GM23338 (cell line): ENCODE measurements at regions not wholly inside any gene's neighbourhood (a gene's known extent, or its start where the extent isn't known, plus 50 kb on each side); places are given as distances from the start of the nearest gene placed in this dataset.

Source experiments
- CREB1 ChIP-seq: fragments of 250-450 bp; sonication (Bioruptor Pico); IDR thresholded peaks from 2 replicates; pipeline ENCODE4 v1.5.0; 2020; ENCODE audit warnings: low read depth, mild to moderate bottlenecking, moderate library complexity
- EZH2 ChIP-seq: fragments of 200-600 bp; sonication (generic); IDR thresholded peaks from one replicate; pipeline ENCODE4 v1.8.0; 2017; ENCODE audit warnings: antibody characterized with exemption, mild to moderate bottlenecking, low read depth; ENCODE audit not compliant: unreplicated experiment
- EZH2phosphoT487 ChIP-seq: fragments of 200-600 bp; sonication (generic); IDR thresholded peaks from one replicate; pipeline ENCODE4 v1.8.1; 2018; ENCODE audit warnings: antibody characterized with exemption; ENCODE audit not compliant: unreplicated experiment
- JUNB ChIP-seq: IDR thresholded peaks from one replicate; pipeline ENCODE4 v1.6.1; 2016; ENCODE audit warnings: antibody characterized with exemption; ENCODE audit not compliant: unreplicated experiment
- POLR2AphosphoS5 ChIP-seq: IDR thresholded peaks from 2 replicates; pipeline ENCODE4 v1.6.1; 2016; ENCODE audit warnings: antibody characterized with exemption, low read depth
- ZNF114 ChIP-seq: fragments of 250-450 bp; sonication (Bioruptor Pico); IDR thresholded peaks from 2 replicates; pipeline ENCODE4 v1.5.0; 2020; ENCODE audit warnings: mild to moderate bottlenecking, moderate library complexity
- ZNF331 ChIP-seq: fragments of 250-450 bp; sonication (Bioruptor Pico); IDR thresholded peaks from 2 replicates; pipeline ENCODE4 v1.5.0; 2020; ENCODE audit warnings: low read depth, mild to moderate bottlenecking, moderate library complexity
- TF ChIP-seq, protein P1 (sequence below), 2 experiments: fragments of 200-600 bp in 1 of 2; sonication (generic) in 1 of 2; conservative IDR thresholded peaks; 2 replicates each; pipeline versions ENCODE4 v1.5.1 to v1.6.1; 2016 to 2017; ENCODE audit warnings: antibody characterized with exemption in 2 of 2, low read depth in 2 of 2, mild to moderate bottlenecking in 2 of 2, moderate library complexity in 1 of 2
- TF ChIP-seq, protein P2 (sequence below): IDR thresholded peaks from one replicate; pipeline ENCODE4 v1.6.1; 2018; ENCODE audit warnings: antibody characterized with exemption; ENCODE audit not compliant: unreplicated experiment
- TF ChIP-seq, protein P3 (sequence below): IDR thresholded peaks from 2 replicates; pipeline ENCODE4 v1.6.1; 2016; ENCODE audit warnings: antibody characterized with exemption

DNA sequence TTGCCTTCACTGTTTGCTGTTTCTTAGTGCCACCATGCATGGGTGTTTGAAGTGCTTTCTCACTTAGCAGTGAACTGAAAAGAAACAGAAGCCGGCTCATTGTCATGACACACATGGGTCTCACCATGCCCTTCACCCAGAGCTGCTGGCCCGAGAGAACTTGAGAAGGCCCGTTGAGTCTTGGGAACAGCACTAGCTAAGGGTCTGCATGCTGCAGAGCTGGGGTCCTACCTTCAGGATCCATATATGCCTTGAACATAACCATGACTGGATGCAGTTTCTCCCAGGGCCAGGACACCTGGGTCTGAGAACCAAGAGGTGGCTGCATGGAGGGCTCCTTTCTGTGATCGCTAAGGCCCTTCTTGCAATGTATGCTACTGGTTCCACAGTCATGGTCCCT, 245.5 kb upstream of the HS6ST1 start:
- no peak for TF ChIP-seq ZNF114
- TF ChIP-seq, protein P1, sequence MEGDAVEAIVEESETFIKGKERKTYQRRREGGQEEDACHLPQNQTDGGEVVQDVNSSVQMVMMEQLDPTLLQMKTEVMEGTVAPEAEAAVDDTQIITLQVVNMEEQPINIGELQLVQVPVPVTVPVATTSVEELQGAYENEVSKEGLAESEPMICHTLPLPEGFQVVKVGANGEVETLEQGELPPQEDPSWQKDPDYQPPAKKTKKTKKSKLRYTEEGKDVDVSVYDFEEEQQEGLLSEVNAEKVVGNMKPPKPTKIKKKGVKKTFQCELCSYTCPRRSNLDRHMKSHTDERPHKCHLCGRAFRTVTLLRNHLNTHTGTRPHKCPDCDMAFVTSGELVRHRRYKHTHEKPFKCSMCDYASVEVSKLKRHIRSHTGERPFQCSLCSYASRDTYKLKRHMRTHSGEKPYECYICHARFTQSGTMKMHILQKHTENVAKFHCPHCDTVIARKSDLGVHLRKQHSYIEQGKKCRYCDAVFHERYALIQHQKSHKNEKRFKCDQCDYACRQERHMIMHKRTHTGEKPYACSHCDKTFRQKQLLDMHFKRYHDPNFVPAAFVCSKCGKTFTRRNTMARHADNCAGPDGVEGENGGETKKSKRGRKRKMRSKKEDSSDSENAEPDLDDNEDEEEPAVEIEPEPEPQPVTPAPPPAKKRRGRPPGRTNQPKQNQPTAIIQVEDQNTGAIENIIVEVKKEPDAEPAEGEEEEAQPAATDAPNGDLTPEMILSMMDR (conservative IDR thresholded peaks at IDR 0.05; ENCODE audit: low read depth in 2 of 2), result no peak
- TF ChIP-seq CREB1 (CRISPR knock-in tag), result no peak
- TF ChIP-seq, protein P2, sequence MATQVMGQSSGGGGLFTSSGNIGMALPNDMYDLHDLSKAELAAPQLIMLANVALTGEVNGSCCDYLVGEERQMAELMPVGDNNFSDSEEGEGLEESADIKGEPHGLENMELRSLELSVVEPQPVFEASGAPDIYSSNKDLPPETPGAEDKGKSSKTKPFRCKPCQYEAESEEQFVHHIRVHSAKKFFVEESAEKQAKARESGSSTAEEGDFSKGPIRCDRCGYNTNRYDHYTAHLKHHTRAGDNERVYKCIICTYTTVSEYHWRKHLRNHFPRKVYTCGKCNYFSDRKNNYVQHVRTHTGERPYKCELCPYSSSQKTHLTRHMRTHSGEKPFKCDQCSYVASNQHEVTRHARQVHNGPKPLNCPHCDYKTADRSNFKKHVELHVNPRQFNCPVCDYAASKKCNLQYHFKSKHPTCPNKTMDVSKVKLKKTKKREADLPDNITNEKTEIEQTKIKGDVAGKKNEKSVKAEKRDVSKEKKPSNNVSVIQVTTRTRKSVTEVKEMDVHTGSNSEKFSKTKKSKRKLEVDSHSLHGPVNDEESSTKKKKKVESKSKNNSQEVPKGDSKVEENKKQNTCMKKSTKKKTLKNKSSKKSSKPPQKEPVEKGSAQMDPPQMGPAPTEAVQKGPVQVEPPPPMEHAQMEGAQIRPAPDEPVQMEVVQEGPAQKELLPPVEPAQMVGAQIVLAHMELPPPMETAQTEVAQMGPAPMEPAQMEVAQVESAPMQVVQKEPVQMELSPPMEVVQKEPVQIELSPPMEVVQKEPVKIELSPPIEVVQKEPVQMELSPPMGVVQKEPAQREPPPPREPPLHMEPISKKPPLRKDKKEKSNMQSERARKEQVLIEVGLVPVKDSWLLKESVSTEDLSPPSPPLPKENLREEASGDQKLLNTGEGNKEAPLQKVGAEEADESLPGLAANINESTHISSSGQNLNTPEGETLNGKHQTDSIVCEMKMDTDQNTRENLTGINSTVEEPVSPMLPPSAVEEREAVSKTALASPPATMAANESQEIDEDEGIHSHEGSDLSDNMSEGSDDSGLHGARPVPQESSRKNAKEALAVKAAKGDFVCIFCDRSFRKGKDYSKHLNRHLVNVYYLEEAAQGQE, result no peak
- no peak for TF ChIP-seq EZH2
- TF ChIP-seq POLR2AphosphoS5, result no peak
- no peak for TF ChIP-seq ZNF331 (CRISPR knock-in tag)
- no peak for TF ChIP-seq EZH2phosphoT487
- TF ChIP-seq JUNB, result no peak
- TF ChIP-seq, protein P3, sequence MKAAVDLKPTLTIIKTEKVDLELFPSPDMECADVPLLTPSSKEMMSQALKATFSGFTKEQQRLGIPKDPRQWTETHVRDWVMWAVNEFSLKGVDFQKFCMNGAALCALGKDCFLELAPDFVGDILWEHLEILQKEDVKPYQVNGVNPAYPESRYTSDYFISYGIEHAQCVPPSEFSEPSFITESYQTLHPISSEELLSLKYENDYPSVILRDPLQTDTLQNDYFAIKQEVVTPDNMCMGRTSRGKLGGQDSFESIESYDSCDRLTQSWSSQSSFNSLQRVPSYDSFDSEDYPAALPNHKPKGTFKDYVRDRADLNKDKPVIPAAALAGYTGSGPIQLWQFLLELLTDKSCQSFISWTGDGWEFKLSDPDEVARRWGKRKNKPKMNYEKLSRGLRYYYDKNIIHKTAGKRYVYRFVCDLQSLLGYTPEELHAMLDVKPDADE, result no peak
